Astrocyte (in vitro differentiated cells and primary cell): ENCODE measurements at regions not wholly inside any gene's neighbourhood (a gene's known extent, or its start where the extent isn't known, plus 50 kb on each side); places are given as distances from the start of the nearest gene placed in this dataset.

Experiments
- DNase-seq: peaks from one replicate; pipeline ENCODE4 v3.0.0-alpha.2; 2010; ENCODE audit warnings: low read depth
- FAIRE-seq: peaks from 2 replicates; lab custom pipeline; 2011; peaks lifted over from hg19 to GRCh38; lab: Jason Lieb, UNC
- H2AFZ ChIP-seq: 2 replicates; pipeline ENCODE4 v1.6.0; 2012; ENCODE audit warnings: low read depth, low read length, inconsistent platforms
- H3K27ac ChIP-seq: 2 replicates; pipeline ENCODE4 v1.5.1; 2011; ENCODE audit warnings: low read depth, low read length, inconsistent platforms
- H3K27me3 ChIP-seq: 2 replicates; pipeline ENCODE4 v1.6.0; 2011; ENCODE audit warnings: low read length, inconsistent platforms; ENCODE audit not compliant: insufficient read depth
- H3K36me3 ChIP-seq: 2 replicates; pipeline ENCODE4 v1.5.1; 2011; ENCODE audit warnings: low read length, inconsistent platforms; ENCODE audit not compliant: insufficient read depth
- H3K4me1 ChIP-seq: 2 replicates; pipeline ENCODE4 v1.5.1; 2011; ENCODE audit warnings: low read length, inconsistent platforms; ENCODE audit not compliant: insufficient read depth
- H3K4me2 ChIP-seq: 2 replicates; pipeline ENCODE4 v1.6.0; 2012; ENCODE audit warnings: low read length, inconsistent platforms
- H3K4me3 ChIP-seq: 2 replicates; pipeline ENCODE4 v1.5.1; 2011; ENCODE audit warnings: low read depth, mild to moderate bottlenecking, low read length, inconsistent platforms; ENCODE audit not compliant: insufficient read depth
- H3K79me2 ChIP-seq: 2 replicates; pipeline ENCODE4 v1.6.0; 2012; ENCODE audit warnings: mild to moderate bottlenecking, low read length, inconsistent platforms; ENCODE audit not compliant: insufficient read depth
- H3K9ac ChIP-seq: 2 replicates; pipeline ENCODE4 v1.6.0; 2012; ENCODE audit warnings: mild to moderate bottlenecking, low read length, inconsistent platforms
- H3K9me3 ChIP-seq: 2 replicates; pipeline ENCODE4 v1.5.1; 2012; ENCODE audit warnings: low read depth, mild to moderate bottlenecking, low read length, inconsistent platforms; ENCODE audit not compliant: insufficient read depth
- H4K20me1 ChIP-seq: 2 replicates; pipeline ENCODE4 v1.6.0; 2012; ENCODE audit warnings: low read length, inconsistent platforms; ENCODE audit not compliant: insufficient read depth
- H3K27ac Mint-ChIP-seq: one replicate; pipeline ENCODE4 v1.8.0; 2021; ENCODE audit warnings: mild to moderate bottlenecking, mixed read lengths; ENCODE audit not compliant: unreplicated experiment
- H3K27me3 Mint-ChIP-seq: one replicate; pipeline ENCODE4 v1.8.0; 2021; ENCODE audit warnings: low read depth, mixed read lengths; ENCODE audit not compliant: unreplicated experiment
- H3K36me3 Mint-ChIP-seq: one replicate; pipeline ENCODE4 v1.8.0; 2021; ENCODE audit warnings: low read depth, mixed read lengths; ENCODE audit not compliant: unreplicated experiment
- H3K4me1 Mint-ChIP-seq: one replicate; pipeline ENCODE4 v1.8.0; 2021; ENCODE audit warnings: low read depth, mixed read lengths; ENCODE audit not compliant: unreplicated experiment
- H3K4me3 Mint-ChIP-seq: one replicate; pipeline ENCODE4 v1.8.0; 2021; ENCODE audit warnings: mild to moderate bottlenecking, moderate library complexity, mixed read lengths; ENCODE audit not compliant: unreplicated experiment
- H3K9me3 Mint-ChIP-seq: one replicate; pipeline ENCODE4 v1.8.0; 2021; ENCODE audit warnings: mild to moderate bottlenecking, mixed read lengths; ENCODE audit not compliant: unreplicated experiment
- CTCF ChIP-seq: IDR thresholded peaks from 2 replicates; pipeline ENCODE4 v1.5.1; 2011; ENCODE audit warnings: low read depth, mild to moderate bottlenecking, inconsistent platforms, low read length, moderate library complexity; ENCODE audit not compliant: insufficient read depth
- EZH2 ChIP-seq: IDR thresholded peaks from 2 replicates; pipeline ENCODE4 v1.6.1; 2012; ENCODE audit warnings: mild to moderate bottlenecking, low read length, inconsistent platforms; ENCODE audit not compliant: insufficient read depth

- Mint-ChIP-seq H3K36me3 (no peaks in the 10 kb centered on the region), H3K4me3 (no peak overlapping the region), H3K27ac (no peak overlapping the region), H3K27me3 (no peaks in the 10 kb centered on the region), H3K9me3 (peaks cover 13% of the 10 kb centered on the region), H3K4me1 (no peaks in the 10 kb centered on the region)
- DNase-seq (no peak), FAIRE-seq (no peak)
- H3K36me3 ChIP-seq: no peaks in the 10 kb centered on the region
- no peaks in the 10 kb centered on the region for H3K27me3 ChIP-seq
- no peak overlapping the region for H2AFZ ChIP-seq
- no peaks in the 10 kb centered on the region for H3K79me2 ChIP-seq
- no peak overlapping the region for H3K4me2 ChIP-seq
- TF ChIP-seq EZH2: no peak
- no peak for TF ChIP-seq CTCF
- H4K20me1 ChIP-seq: no peaks in the 10 kb centered on the region
- H3K27ac ChIP-seq: no peak overlapping the region
- H3K4me3 ChIP-seq: no peak overlapping the region
- no peaks in the 10 kb centered on the region for H3K4me1 ChIP-seq
- H3K9ac ChIP-seq: no peak overlapping the region
- peaks cover 3% of the 10 kb centered on the region for H3K9me3 ChIP-seq
These were observed 966.2 kb upstream of the TMEM132C start for GRCh38 chr12:127300753-127301152.

GRCh38 chr12:127301876-127302275, 965.1 kb upstream of the TMEM132C start:
- no peaks in the 10 kb centered on the region for H3K4me1 Mint-ChIP-seq
- TF ChIP-seq EZH2: no peak
- TF ChIP-seq CTCF: no peak
- no peaks in the 10 kb centered on the region for H3K4me1 ChIP-seq
- H4K20me1 ChIP-seq: no peaks in the 10 kb centered on the region
- peaks cover 14% of the 10 kb centered on the region for H3K9me3 Mint-ChIP-seq
- H3K9ac ChIP-seq: no peak overlapping the region
- no peak overlapping the region for H2AFZ ChIP-seq
- H3K4me2 ChIP-seq: no peak overlapping the region
- FAIRE-seq: no peak
- H3K27me3 ChIP-seq: no peaks in the 10 kb centered on the region
- no peak overlapping the region for H3K4me3 ChIP-seq
- DNase-seq: no peak
- no peak overlapping the region for H3K4me3 Mint-ChIP-seq
- H3K27me3 Mint-ChIP-seq: no peaks in the 10 kb centered on the region
- H3K27ac Mint-ChIP-seq: no peak overlapping the region
- H3K9me3 ChIP-seq: peaks cover 3% of the 10 kb centered on the region
- no peak overlapping the region for H3K27ac ChIP-seq
- H3K36me3 Mint-ChIP-seq: no peaks in the 10 kb centered on the region
- no peaks in the 10 kb centered on the region for H3K36me3 ChIP-seq
- no peaks in the 10 kb centered on the region for H3K79me2 ChIP-seq

- no peak overlapping the region for H3K9ac ChIP-seq
- FAIRE-seq (no peak), DNase-seq (no peak)
- no peak overlapping the region for H2AFZ ChIP-seq
- H3K27me3 ChIP-seq: no peaks in the 10 kb centered on the region
- no peaks in the 10 kb centered on the region for H4K20me1 ChIP-seq
- no peaks in the 10 kb centered on the region for H3K27me3 Mint-ChIP-seq
- H3K9me3 Mint-ChIP-seq: peaks cover 23% of the 10 kb centered on the region
- no peaks in the 10 kb centered on the region for H3K9me3 ChIP-seq
- TF ChIP-seq CTCF (no peak), EZH2 (no peak)
- H3K79me2 ChIP-seq: no peaks in the 10 kb centered on the region
- H3K4me2 ChIP-seq: no peak overlapping the region
- no peaks in the 10 kb centered on the region for H3K4me1 Mint-ChIP-seq
- H3K27ac Mint-ChIP-seq: no peak overlapping the region
- H3K4me3 ChIP-seq: no peak overlapping the region
- H3K4me3 Mint-ChIP-seq: no peak overlapping the region
- H3K36me3 ChIP-seq: no peaks in the 10 kb centered on the region
- H3K36me3 Mint-ChIP-seq: no peaks in the 10 kb centered on the region
- H3K27ac ChIP-seq: no peak overlapping the region
- no peaks in the 10 kb centered on the region for H3K4me1 ChIP-seq
These were observed 961.9 kb upstream of the TMEM132C start for GRCh38 chr12:127304751-127305725.
